HG03469 (cell line): ENCODE measurements at regions not wholly inside any gene's neighbourhood (a gene's known extent, or its start where the extent isn't known, plus 50 kb on each side); places are given as distances from the start of the nearest gene placed in this dataset.

ENCODE experiments used
- ATAC-seq: cut with Tn5 transposase; IDR thresholded peaks from one replicate; pipeline ENCODE4 v1.9.1; 2021; ENCODE audit warnings: mild to moderate bottlenecking, moderate library complexity, moderate number of reproducible peaks; ENCODE audit not compliant: unreplicated experiment

DNA sequence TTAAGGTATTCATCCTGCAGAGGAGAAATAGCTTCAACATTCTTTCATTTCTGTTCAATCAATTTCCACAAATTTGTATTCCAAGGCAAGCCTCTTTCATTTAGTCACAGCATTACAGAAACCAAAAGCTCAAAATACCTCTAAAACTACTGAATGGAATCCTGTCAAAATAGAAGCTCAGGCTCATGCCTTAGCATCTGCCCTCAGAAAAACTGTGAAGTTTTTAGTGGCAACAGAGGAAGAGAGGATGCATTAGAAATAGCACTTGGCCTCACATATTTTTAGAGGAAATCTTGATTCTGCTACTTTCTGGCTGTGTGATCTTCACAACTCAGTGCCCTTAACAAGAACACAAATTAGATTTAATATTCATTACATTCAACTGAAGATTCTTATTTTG lies 69.1 kb upstream of the GALNT13 start:
- no peak for ATAC-seq

DNA sequence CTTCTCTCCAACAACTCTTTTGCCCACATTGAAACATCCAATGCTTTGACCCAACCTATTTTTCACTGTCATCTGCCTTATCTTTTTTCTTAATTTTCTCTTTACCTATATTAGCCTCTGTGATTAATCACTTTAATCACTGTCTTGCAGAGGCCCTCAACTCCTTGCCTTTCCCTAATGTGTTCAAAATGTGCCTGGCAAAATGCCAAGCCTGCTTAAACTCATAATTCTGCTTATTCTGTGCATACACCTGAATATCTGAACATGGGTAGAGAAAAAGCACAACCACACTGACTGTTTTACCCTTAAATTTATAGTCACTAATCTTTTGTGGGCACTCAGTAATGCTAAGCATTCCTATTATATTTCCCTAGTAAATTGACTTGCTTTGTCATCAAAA lies 63.0 kb upstream of the GALNT13 start:
- ATAC-seq = no peak

DNA sequence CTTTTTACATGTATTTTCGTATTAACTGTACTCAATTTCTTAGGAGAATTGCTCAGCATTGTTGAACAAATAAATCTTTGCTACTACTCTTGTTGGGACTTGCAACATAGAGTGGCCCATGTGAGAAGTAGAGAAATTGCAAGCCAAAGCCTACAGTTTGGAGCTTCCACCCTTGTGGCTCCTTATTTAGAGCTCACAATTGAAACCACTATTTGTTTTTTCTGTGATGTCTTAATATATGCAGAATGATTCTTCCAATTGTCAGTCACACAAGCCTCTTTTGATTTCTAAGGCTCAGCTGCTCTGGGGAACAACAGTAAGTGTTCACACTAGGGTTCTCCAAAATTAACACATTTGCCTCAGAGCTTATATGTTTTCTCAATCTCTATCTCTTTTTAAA lies 60.2 kb upstream of the GALNT13 start:
- no peak for ATAC-seq

DNA sequence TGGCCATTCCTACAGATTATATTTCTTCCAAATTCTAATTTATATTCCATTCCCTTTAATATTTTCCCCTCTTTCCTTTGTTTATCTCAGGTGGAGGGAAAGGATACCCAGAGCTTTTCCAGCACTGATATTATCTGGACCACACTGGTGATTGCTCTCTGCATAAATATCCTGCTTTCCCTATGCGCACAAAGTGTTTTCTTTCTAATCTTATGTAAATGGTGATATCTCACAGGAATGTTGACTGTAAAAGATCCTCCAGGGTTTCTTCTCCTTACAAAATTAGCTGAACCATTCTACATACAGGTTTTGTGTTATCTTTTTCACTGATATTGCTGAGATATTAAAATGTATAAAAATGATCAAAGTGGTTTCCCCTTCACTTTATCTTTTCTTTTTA lies 59.1 kb upstream of the GALNT13 start:
- ATAC-seq = no peak

DNA sequence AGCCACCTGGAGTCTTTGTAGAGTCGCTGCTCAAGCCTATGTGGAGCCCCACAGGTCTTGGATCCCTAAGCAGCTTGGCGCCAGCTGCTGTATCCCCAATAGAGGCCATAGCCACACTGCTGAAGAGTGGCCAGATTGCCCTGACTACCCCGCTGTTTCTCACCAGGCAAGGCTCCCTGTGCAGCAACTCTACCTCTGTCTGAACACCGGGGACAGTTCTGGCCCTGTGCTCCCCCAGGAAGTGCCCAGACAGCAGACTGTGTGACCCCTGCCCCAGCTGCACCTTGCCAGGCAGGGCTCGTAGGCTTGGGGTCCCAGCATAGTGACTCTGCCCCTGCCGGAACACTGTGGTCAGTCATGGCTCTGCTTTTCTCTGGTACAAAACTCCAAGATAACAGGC lies 53.5 kb upstream of the GALNT13 start:
- no peak for ATAC-seq

DNA sequence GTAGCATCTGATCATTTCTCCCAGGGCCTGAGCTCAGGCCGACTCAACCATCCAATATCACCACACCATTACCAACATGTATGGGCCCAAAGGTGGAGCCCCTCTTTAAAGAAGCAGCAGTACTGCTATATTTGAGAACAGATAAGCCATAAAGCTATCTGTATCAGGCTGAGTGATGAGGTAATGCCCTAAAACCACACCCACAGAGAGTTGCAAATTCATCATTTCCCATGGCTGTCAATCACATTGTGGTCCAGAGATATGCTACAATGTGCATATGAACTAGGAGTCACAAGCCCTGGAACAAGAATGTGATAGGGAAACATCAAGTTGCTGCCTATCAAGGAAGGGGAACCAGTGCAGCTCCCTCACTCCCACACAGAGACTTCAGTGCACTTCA lies 52.6 kb upstream of the GALNT13 start:
- no peak for ATAC-seq

DNA sequence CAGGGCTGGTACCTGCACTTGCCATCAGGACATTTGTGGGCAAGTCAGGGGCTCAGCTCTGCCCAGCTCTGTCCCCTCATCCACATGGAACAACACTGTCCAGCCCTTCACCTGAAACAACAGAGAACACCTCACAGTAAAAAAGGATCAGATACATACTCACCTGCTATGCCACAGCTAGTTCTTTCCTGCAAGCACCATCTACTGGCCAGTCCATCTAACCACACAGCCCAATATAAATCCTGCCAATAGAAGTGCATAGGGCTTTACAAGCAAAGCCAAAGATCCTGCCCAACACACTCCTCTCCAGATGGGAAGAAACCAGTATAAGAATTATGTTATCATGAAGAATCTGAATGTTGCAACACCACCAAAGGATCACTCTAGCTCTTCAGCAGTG lies 52.2 kb upstream of the GALNT13 start:
- no peak for ATAC-seq
